NOMO-1 treated with DMSO at 0.1 percent for 48 hours (cell line): ENCODE measurements at regions not wholly inside any gene's neighbourhood (a gene's known extent, or its start where the extent isn't known, plus 50 kb on each side); places are given as distances from the start of the nearest gene placed in this dataset.

Experiments used
- DNase-seq: peaks from one replicate; lab custom pipeline; 2025; ENCODE audit not compliant: unreplicated experiment; lab: John Stamatoyannopoulos, UW

DNA sequence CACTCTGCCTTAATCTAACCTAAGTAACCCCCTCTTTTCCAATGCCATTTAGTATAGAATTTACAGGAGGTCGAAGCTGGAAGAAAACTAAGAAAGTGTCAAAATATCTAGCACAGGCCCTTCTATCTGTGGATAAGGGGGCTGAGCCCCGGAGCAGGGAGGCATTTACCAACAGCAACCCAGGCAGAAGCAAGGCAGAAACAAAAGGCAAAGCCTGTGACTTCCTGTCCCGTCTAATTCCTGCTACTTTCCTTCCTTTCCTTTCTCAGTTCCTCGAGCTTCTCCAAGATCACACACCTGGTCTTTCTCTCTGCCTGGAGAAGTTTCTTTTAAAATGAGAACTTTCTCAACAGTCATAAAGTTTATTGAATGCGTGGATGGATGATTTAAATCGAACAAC is 146.0 kb downstream of the FOXA2 start:
- no peak for DNase-seq

DNA sequence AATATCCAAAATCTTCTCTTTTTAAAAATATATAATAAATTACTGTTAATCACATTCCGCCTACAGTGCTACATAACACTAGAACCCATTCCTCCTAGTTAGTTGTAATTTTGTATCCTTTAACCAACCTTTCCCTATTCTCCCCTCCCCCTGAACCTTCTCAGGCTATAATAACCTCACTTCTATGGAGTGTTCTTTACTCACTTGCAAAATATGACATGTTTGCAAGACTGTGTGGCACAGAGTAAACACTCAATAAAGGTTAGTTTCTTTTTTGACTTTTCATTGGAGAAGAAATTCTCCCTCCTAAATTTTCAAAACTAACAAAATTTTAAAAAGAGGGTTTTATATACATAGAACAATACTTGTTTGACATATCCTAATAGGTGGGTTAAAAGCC is 147.0 kb downstream of the FOXA2 start:
- no peak for DNase-seq

DNA sequence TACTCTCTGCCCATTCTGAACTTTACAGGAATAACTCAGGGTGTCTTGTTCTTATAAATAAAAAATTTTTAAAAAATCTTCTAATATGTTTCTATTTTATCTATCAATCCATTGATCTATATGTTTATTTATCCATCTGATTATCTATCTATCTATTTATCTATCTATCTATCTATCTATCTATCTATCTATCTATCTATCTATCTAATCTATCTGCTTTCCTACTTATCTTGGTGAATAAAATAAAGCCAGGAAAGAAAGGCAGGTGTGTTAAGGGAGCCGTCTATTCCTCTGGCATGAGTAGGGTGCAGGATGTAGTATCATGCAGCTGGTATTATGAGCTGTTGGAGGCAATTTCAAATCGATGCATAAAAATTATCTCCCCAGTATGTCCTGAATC is 153.0 kb downstream of the FOXA2 start:
- no peak for DNase-seq

DNA sequence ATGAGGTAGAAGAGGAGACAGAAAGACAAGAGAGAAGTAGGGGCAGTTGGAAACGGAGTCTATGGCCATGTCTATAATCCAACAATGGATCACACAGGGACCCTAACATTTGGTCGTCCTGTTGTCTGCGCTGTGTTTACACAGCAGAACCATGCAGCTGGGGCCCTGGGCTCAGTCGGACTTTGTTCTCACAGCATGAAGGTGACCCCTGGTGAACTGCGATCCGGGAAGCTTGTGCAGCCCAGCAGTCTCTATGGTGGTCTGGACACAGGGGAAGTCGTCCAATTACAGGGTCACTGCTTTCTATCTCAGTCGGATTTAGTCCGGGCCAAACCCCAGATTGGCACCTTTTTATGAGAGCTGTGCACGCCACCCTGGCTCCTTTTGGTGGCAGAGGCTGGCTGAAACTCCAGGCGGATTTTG is 153.6 kb downstream of the FOXA2 start:
- DNase-seq, result no peak

DNA sequence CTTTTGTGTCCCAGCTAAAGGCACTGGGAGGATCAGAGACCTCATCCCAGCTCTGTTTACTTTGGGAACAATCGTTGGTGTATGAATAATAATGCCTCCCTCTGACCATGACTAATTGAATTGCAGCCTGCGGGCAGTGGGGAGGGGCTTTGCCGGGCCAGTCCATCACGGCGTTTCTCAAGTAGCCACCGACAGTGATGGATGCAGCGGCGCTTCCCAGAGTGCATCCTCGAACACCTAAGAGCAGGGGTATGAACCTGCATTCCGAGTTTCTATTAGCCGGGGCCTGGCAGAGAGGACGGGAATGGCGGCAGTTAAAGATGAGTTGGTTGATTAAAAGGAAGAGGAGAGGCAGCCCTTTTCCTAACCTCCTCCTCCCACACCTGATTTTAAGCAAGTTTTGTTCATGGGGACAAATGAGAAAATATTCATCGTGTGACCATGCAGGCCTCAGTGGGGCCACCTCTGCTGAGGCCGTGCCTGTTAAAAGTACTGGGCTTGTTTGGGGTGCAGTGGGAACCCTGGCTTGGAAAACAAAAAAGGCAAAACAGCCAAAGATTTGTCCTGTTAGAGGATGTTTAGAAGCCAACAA is 154.1 kb downstream of the FOXA2 start:
- no peak for DNase-seq

DNA sequence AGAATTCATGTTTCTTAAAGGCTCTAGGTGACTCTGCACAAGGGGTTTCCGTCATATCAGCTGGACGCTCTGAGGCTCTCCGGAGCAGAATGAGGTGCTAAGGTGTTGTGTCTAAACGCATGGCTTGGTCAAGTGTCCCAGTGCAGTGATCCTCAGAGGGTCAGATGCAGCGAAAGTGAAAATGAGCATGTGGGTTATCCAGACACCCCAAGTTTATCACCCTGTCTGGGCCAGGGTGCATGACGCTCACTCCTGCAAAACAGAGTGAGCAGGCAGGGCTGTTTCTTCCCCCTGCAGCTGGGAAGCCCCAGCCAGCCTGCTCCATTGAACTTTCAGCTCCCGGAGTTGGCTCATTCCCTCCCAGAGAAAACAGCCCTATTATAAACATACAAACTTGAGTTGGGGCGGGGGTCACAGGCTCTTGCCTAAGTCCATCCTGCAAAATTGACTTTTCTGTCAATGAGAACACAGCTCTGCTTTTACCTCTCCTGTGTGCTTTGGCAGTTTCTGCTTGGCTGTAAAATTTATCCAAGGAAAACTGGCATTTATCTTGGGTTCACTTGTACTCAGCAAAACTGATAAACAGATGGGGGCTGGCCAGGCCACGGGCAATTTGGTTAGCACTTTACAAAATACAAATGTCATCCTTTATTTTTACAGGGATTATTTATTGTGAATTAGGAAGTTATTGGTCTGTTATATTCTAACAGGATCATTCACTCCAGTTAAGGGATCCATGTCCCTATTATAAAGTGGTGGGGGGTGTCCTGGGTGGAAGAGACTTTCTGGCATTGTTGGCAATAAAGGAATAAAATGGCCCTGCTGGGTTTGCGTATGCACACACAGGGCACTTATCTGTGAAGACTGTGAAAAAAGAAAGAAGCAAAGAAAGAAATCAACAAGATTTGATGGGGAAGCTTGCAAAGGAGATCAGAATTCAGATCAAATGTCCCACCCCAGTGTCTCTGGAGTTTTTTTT is 154.9 kb downstream of the FOXA2 start:
- DNase-seq, result no peak

DNA sequence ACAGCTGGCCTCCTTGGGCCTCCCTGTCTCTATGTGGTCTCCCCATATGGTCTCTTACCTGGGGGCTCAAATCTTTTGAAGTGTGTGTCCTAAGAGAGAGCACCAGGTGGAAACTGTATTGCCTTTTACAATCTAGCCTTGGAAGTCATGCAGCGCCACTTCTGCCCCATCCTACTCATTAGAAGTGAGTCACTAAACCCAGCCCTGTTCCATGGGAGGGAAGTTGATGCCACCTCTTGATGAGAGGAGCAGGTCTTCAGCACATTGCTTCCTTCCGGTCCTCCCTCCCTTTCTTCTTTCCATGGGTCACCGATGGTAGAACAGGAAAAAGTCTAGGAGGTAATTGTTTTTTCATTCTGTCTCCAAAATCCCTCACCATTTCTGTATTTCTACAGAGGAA is 156.3 kb downstream of the FOXA2 start:
- no peak for DNase-seq

DNA sequence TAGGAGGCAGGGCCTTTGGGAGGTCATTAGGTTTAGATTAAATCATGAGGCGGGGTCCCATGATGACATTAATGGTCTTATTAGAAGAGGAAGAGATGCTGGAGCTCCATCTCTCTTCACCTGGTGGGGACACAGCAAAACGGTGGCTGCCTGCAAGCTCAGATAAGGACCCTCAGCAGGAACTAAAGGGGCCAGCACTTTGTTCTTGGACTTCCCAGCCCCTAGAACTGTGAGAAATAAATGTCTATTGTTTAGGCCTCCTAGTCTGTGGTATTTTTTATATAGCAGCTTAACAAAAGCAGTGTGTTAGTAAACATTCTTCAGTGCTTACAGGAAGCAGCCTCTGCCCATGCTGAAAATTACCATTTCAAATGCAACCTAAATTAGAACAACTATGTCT is 157.6 kb downstream of the FOXA2 start:
- no peak for DNase-seq

DNA sequence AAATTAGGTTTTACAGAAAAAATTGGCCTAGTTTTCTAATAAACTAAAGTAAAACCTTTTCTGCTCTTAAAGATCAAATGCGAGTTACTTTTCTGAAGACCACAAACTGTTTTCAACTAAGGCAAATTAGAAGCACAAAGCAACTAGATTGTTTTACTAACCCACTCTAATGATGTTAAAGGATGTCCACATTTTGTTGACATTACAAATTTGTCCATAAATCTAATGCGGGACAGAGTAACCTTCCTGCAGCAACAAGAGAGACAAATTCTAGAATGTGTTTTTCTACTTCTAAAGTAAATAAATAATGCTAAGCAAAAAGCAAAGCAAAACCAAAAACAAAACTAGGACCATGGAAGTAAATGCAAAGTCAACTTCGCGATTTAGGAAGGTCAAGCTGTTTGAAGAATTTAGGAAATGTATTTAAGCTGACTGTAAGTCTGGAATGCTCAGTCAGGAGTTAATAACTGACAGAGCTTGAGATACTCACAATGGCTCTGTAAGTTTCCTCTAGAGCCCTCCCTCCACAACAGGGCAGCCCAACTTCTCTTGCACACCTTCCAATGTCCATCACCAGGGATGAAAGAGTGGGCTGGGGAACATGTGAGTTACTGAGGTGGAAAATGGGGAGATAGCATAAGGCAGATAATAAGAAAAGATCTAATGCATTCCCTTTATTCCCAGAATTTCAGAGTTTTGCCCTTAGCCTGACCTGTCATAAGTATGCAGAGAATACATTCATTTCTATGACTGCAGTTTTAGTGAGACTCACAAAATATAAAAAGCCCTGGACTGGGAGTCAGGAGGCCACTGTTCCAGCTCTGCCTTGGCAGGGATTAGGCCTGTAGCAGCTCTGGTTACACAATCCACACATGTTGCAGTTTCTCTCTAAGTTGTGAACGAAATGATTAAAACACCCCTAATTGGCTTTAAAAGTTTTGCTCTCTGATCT is 158.8 kb downstream of the FOXA2 start:
- DNase-seq, result no peak

DNA sequence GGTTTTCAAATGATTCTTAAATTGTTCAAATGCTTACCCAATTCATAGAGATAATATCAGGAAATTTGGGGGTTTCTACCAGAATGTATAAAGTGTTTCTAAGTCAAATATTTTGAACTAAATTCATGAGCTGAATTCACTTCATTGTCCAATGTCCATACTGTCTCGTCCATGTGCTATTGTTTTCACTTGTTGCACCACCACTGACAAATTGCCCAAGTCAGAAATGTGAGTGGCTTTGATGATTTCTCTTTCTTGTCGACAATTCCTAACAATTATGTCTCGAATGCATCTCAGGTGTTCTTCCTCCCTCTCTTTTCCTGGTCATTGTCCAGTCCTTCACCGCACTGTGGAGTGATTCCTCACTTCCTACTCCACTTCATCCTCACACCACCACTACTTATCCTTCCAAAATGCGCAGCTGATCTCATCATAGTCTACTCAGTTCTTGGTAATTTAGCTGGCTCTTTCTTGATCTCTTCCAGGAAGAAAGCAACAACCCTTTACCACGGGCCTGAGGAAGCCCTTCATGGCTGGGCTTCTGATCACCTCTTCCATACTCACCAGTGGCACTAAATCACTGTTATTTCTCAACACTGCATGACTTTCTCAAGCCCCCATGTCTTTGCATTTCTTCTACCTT is 161.1 kb downstream of the FOXA2 start:
- DNase-seq, result no peak

DNA sequence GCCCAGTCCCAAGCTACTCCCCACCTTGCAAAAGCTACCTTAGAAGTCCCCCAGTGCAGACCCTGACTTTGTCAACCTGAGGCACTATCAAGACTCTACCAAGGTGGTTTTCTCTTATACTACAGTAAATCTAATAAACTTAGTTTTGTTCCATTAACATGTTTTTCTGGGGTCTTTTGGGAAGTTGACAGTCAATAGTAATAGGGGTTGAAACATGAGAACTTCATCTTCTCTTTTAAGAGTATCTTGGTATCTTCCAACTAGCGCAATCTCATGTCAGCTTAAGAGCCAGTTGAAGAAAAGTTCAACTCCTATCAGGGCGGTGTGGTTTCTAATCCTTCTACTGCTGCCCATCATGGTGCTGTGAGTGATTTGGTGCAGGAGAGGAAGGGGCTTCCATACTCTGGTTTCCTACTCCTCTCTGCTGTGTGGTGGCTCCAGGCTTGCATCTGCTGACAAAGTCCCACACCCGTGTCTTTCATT is 164.2 kb downstream of the FOXA2 start:
- no peak for DNase-seq

DNA sequence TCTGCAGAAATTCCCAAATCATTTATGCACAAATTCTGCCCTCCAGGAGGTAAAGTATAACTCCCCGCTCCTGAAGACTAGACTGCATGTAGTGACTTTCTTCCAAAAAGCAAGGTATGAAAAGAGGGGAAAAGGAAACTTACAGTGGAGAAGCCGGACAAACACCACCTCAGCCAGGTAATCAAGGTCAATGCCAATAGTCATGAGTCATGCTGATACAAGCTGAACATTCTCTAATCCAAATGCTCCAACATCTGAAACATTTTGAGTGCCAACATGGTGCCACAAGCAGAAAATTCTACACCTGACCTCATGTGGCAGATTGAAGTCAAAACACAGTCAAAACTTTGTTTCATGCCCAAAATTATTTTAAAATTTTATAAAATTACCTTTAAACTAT is 165.6 kb downstream of the FOXA2 start:
- no peak for DNase-seq

DNA sequence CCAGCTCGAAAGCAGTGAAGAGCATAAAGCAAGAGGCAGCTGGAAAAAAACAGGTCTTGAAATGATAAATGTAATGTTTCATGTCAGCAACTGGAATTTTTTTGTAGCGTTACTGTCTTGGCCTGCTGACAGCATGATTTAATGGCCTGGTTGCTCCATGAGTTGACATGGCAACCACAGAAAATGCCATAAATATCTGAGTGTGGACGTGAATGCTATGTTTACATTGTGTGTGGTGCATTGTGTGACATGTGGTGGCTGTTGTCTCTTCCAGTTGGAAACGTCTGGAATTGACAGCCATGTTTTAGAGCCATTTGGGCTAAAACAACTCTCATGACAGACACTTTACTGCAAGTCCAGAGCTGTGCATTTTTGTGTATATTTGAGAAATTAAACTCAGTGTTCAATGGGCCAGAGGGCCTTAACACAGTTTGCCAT is 170.0 kb downstream of the FOXA2 start:
- peak; percentile 54 for DNase-seq

DNA sequence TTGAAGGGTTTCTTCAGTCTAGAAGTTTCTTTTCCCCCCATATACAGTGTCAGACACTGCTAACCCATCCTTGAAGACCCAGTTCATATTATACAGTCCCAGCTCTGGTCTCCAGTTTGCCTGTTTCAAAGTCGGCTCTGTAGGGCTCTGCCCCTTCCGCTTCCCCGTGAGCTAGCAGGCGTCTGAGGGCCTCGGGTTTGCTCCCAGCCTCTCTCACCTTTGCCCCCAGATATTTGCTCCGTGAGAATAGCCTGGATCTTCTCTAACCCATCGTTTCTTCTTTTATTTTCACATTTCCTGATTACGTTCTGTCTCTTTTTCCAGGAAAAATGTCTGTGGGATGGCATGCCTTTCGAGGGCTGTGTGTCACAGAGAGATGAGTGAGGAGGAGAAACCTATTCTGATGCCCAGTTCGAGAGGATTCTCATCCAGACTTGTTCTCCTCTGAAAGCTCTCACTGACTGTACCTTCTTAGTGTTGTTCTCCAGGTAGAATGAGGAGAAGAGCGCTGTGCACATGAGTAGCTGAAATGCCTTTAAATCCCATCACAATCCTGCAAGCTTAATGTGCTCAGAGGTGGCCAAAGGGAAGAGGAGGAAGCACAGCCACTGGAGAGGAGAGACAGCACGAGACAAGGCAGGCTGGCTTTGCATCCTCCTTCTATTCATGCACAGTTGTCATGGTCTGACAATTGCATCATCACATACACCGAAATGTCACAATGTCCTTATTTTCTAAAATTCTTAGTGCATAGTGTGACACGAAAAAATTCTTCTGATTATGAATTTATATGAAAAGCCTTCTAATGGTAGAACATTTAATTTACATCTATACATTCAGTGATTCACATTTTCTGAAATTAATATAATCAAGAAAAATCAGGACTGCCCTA is 171.1 kb downstream of the FOXA2 start:
- DNase-seq, result peak; percentile 51

DNA sequence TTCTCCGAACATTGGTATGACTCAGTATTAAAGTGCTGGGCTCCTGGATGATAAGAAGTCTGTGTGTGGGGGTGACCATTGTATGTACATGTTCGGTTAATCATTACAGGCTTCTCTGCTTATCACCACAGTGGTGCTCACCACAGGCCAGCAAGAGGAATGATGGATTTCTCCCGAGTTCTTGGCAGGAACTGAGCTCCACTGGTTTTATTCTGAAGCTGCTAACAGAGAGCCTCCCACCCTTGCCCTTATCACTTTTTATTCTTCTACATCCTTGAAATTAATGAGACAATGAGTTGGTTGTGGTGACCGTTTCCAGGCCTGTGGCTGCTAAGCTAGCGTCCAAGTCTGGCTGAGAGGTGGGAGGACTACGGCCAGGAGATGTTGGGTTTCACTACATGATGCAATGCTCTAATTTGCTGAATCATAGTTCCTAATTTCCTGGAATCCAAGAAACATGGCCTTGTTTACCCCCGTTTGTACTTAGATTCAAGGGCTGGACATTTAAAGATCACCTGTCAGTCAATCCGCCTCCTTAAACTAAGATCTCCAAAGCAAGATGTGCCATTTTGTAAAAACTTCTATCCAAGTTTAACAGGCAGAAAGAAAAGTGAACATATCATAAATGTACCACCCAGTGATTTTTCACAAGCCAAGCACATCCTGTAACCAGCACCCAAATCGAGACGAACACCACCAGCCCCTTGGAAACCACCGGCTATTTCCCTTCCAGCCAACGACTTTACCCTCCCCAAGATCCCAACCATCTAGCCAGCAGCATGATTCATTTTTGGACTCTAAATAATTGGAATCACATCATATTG is 172.5 kb downstream of the FOXA2 start:
- DNase-seq, result peak; percentile 38

DNA sequence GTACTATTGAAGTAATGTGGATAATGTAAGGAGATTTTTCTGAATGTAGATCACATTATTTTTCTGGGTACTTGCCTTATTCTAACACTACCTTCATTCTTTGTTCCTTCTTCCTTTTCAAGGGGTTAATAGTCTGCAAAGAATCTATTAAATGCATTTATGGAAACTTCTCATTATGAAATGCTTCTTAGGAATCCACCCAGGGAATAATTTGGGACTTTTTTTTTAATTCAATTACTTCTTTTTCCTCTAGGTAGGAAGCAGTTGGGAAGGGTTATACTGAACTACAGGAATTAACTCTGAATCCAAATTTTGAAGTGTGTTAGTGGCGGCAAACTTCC is 173.1 kb downstream of the FOXA2 start:
- no peak for DNase-seq

DNA sequence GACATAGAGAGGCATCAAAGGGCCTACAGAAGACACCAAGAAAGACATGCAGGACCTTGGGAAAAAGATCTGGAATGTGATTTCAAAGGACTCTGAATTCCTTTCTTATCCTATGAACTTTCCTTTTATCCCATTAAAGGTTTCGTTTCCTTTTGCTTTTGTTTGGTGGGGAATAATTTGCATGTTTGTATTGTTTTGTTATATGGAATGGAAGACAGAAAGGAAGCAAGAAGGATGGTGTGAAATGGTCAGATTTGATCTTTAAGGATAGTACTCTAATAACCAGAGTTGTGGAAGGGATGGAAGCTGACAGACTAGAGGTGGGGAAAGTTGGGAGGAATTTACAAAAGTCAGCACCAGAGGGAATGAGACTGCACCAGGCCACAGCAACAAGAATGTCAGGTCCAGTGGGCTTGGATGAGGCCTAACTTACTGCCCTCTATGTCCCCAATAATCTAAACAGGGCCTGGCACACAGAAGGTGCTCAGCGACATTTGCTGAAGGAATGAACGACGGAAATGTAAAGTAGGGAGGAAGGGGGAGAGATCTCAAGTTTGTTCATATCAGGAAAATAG is 173.7 kb downstream of the FOXA2 start:
- no peak for DNase-seq

DNA sequence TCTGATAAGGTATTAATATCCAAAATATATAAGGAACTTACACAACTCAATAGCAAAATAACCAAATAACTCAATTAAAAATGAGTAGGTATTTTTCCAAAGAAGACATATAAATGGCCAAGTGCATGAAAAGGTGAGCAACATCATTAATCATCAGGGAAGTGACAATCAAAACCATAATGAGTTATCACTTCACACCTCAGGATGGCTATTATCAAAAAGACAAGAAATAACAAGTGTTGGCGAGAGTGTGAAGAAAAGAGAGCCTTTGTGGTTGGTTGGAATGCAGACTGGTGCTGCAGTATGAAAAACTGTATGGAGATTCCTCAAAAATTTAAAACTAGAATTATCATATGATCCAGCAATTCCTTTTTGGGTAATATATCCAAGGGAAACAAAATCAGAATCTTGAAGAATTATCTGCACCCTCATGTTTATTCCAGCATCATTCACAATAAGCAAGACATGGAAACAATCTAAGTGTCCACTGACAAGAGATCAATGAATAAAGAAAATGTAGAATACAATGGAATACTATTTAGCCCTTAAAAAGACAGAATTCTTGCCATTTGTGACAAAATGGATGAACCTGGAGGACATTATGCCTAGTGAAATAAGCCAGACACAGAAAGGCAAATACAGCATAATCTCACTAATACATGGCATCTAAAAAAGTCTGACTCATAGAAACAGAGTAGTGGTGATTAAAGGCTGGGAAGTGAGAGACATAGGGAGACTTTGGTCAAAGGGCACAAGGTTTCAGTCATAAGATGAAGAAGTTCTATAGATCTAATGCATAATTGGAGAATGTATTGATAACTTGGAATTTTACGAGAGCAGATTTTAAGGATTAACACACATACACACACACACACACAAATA is 175.6 kb downstream of the FOXA2 start:
- DNase-seq, result no peak
